ENCODE measurements at regions not wholly inside any gene's neighbourhood (a gene's known extent, or its start where the extent isn't known, plus 50 kb on each side); places are given as distances from the start of the nearest gene placed in this dataset.

DNA sequence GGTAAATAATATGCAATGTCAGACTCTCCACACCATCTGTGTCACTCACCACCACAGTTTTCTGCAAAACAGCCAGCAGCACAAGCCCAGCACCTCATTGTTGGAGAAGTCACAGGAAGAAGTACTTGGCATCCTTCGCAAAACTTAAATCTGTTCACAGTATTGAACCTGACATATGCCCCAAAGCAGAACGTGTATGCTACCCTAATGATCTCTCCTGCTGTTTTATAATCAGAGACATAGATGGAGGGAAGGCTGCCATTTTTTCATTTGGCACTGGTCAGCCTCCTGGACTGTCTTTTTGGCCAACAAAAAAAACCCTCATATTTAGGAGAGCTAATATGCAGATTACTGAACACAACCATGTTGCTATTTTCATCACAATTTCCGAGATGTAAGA, 1272.9 kb downstream of the ROBO1 start:
- DNase-seq (ENCODE audit: low spot score): no peak
- in situ Hi-C loops (cut with MboI; ENCODE audit: low pct_unique_long_range_greater_than_20kb, low sequenced_read_pairs, unreplicated experiment): no loop called here
- TF ChIP-seq, protein P1, sequence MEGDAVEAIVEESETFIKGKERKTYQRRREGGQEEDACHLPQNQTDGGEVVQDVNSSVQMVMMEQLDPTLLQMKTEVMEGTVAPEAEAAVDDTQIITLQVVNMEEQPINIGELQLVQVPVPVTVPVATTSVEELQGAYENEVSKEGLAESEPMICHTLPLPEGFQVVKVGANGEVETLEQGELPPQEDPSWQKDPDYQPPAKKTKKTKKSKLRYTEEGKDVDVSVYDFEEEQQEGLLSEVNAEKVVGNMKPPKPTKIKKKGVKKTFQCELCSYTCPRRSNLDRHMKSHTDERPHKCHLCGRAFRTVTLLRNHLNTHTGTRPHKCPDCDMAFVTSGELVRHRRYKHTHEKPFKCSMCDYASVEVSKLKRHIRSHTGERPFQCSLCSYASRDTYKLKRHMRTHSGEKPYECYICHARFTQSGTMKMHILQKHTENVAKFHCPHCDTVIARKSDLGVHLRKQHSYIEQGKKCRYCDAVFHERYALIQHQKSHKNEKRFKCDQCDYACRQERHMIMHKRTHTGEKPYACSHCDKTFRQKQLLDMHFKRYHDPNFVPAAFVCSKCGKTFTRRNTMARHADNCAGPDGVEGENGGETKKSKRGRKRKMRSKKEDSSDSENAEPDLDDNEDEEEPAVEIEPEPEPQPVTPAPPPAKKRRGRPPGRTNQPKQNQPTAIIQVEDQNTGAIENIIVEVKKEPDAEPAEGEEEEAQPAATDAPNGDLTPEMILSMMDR (IDR thresholded peaks at IDR 0.05; ENCODE audit: extremely low read depth, insufficient read depth, missing control alignments): no peak

DNA sequence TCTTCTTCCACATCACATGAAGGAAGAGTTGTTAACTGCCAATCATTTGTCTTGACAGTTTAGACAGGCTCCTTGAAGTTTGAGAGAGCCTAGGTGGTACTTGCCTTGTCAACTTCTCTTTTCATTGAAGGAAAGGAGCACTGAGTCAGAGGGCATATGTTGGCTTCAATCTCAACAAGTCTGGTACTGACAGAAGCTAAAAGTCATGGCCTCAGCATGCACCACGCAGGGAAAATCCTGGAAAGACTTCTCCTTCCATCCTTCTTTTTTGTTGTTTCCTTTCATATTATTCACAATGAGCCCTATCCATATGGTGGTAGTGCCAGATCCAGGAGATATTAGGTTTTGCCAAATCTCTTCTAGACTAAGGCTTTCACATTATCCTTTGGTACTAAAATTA, 1272.5 kb downstream of the ROBO1 start:
- in situ Hi-C loops (cut with MboI; ENCODE audit: low pct_unique_long_range_greater_than_20kb, low sequenced_read_pairs, unreplicated experiment): no loop called here
- DNase-seq (ENCODE audit: low spot score): no peak
- TF ChIP-seq, protein P1 (IDR thresholded peaks at IDR 0.05; ENCODE audit: extremely low read depth, insufficient read depth, missing control alignments): no peak

DNA sequence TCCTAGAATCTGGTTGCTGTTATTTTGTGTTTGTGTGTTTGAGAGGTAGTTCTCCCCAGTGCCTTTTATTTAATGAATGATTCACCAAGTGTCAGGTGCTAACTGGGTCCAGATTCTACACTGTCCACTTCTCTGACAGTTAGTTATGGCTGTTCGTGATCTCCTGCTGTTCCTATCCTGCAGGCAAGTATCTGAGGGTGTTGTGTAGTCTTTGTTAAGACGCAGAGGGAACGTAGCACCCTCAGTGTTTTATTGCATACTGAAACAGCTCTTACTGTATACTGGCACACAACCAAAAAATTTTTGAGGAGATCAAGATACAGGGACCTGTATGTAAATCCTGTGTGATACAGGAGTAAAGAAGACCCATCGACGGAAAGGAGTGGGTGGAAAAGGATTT, 1271.3 kb downstream of the ROBO1 start:
- DNase-seq (ENCODE audit: low spot score): no peak
- in situ Hi-C loops (cut with MboI; ENCODE audit: low pct_unique_long_range_greater_than_20kb, low sequenced_read_pairs, unreplicated experiment): no loop called here
- TF ChIP-seq, protein P1 (IDR thresholded peaks at IDR 0.05; ENCODE audit: extremely low read depth, insufficient read depth, missing control alignments): no peak

DNA sequence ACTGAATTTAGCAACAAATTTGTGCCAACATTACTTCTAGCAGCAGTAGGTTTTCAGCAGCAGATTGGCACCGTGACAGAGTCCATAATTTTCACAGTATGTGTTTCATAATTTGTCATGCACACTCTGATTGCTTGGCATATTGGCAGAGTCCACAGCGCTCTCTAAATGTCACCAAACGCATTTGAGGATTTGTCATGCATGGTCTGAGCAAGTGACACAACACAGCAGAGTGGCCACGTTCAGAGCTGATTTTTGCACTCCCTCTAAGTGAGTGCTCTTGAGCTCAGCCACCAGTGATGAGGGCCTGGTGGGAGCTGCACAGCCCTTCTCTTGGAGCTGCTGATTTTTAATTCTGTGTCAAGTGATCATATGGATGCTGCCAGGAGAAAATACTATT, 1270.8 kb downstream of the ROBO1 start:
- TF ChIP-seq, protein P1 (IDR thresholded peaks at IDR 0.05; ENCODE audit: extremely low read depth, insufficient read depth, missing control alignments): no peak
- no peak for DNase-seq (ENCODE audit: low spot score)
- in situ Hi-C loops (cut with MboI; ENCODE audit: low pct_unique_long_range_greater_than_20kb, low sequenced_read_pairs, unreplicated experiment): no loop called here

DNA sequence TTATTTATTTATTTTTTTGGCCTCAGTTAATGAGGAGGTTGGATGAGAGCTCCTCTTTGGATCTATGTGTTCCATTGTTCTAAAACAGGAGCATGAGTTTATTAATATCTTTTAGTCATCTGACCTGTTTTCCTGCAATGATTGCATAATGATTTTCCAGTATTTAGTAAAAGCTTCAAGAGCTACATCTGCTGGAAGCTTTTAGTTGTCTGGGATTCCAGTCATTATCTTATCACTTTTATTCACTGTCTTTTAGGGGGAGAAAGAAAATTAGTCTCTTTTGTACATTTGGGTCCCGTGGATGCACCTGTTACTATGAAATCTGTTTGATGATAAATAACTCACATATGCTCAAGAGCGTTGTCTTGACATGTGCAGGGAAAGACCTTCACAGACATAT, 1270.0 kb downstream of the ROBO1 start:
- in situ Hi-C loops (cut with MboI; ENCODE audit: low pct_unique_long_range_greater_than_20kb, low sequenced_read_pairs, unreplicated experiment): no loop called here
- TF ChIP-seq, protein P1 (IDR thresholded peaks at IDR 0.05; ENCODE audit: extremely low read depth, insufficient read depth, missing control alignments): no peak
- no peak for DNase-seq (ENCODE audit: low spot score)

DNA sequence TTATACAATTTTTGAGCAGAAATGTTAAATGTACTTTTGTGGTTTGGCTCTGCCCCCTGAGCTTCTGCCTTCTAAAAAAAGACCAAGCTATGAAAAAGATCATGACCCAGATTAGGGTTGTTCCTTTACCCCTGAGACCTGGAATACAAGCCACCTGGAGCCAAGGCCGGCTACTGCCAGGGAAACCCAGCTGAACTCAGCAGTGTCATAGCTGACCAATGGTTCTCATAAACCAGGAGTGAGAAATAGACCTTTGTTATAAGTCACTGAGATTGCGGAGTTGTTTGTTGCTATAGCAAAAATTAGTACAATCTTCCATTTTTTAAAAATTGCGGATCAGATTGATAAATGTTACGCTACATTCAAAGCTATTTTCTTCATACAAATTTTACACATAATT, 1261.7 kb downstream of the ROBO1 start:
- in situ Hi-C loops (cut with MboI; ENCODE audit: low pct_unique_long_range_greater_than_20kb, low sequenced_read_pairs, unreplicated experiment): no loop called here

More for the DNA sequence above, 1261.7 kb downstream of the ROBO1 start:
- no peak for DNase-seq (ENCODE audit: low spot score)
- TF ChIP-seq, protein P1 (IDR thresholded peaks at IDR 0.05; ENCODE audit: extremely low read depth, insufficient read depth, missing control alignments): no peak
